Astrocyte of the cerebellum (primary cell): ENCODE measurements at regions not wholly inside any gene's neighbourhood (a gene's known extent, or its start where the extent isn't known, plus 50 kb on each side); places are given as distances from the start of the nearest gene placed in this dataset.
"Not testable (repeated sequence)": the region's sequence is repeated elsewhere in the genome, so short reads cannot be mapped to it uniquely, and the experiment has no call there.

ENCODE experiments used
- DNase-seq: peaks from one replicate; pipeline ENCODE4 v3.0.0-alpha.2; 2011; ENCODE audit warnings: low read depth
- H3K4me3 ChIP-seq: 2 replicates; pipeline ENCODE4 v1.5.1; 2011; ENCODE audit warnings: mild to moderate bottlenecking, low read depth, low read length, moderate library complexity
- CTCF ChIP-seq: IDR thresholded peaks from 2 replicates; pipeline ENCODE4 v1.5.1; 2012; ENCODE audit warnings: low read length, low read depth, moderate library complexity, mild to moderate bottlenecking; ENCODE audit errors: missing control alignments
- in situ Hi-C: cut with HindIII; loops from 2 replicates; pipeline ENCODE4 v1.10.0; 2017; ENCODE audit warnings: low sequenced_read_pairs

GRCh38 chr11:121996574-121996973, 119.4 kb downstream of the BLID start:
- TF ChIP-seq CTCF = no peak
- no peak for DNase-seq
- no peak overlapping the region for H3K4me3 ChIP-seq
- in situ Hi-C loops = no loop called here

GRCh38 chr11:121983901-121984300, 132.1 kb downstream of the BLID start:
- in situ Hi-C loops = loop anchor here (5.0 kb wide), 1 partner anchor 67 kb away; no protein-coding TSS in a partner anchor
- no peak for TF ChIP-seq CTCF
- no peak for DNase-seq
- H3K4me3 ChIP-seq = no peak overlapping the region

GRCh38 chr11:121977914-121978313, 138.1 kb downstream of the BLID start:
- peak; percentile 29 for DNase-seq
- H3K4me3 ChIP-seq, in situ Hi-C loops: not testable (repeated sequence)

- in situ Hi-C loops = no loop called here
- H3K4me3 ChIP-seq = no peak overlapping the region
- DNase-seq = no peak
- TF ChIP-seq CTCF = no peak
Measured at GRCh38 chr11:121968638-121969037, 147.4 kb downstream of the BLID start.

GRCh38 chr11:121967131-121967704, 148.8 kb downstream of the BLID start:
- in situ Hi-C loops = no loop called here
- no peak overlapping the region for H3K4me3 ChIP-seq
- no peak for DNase-seq
- no peak for TF ChIP-seq CTCF

- no peak overlapping the region for H3K4me3 ChIP-seq
- no peak for DNase-seq
- no peak for TF ChIP-seq CTCF
- in situ Hi-C loops = no loop called here
Measured at GRCh38 chr11:121965330-121965729, 150.7 kb downstream of the BLID start.

GRCh38 chr11:121964591-121964990, 151.4 kb downstream of the BLID start:
- no peak for TF ChIP-seq CTCF
- DNase-seq = no peak
- in situ Hi-C loops = no loop called here
- no peak overlapping the region for H3K4me3 ChIP-seq

- H3K4me3 ChIP-seq, DNase-seq, in situ Hi-C loops: not testable (repeated sequence)
Measured at GRCh38 chr11:121963846-121964245, 152.2 kb downstream of the BLID start.
